WERI-Rb-1 (cell line): ENCODE measurements at regions not wholly inside any gene's neighbourhood (a gene's known extent, or its start where the extent isn't known, plus 50 kb on each side); places are given as distances from the start of the nearest gene placed in this dataset.

Experiments
- DNase-seq: peaks from one replicate; pipeline ENCODE4 v3.0.0-alpha.2; 2020
- H3K27ac ChIP-seq: fragments of 250-450 bp; sonication (Bioruptor Pico); 2 replicates; pipeline ENCODE4 v1.5.1; 2020; ENCODE audit warnings: mild to moderate bottlenecking, moderate library complexity
- H3K27me3 ChIP-seq: fragments of 250-450 bp; sonication (Bioruptor Pico); 2 replicates; pipeline ENCODE4 v1.5.1; 2021; ENCODE audit warnings: mild to moderate bottlenecking, low read depth, moderate library complexity; ENCODE audit not compliant: insufficient read depth, severe bottlenecking
- H3K36me3 ChIP-seq: fragments of 250-450 bp; sonication (Bioruptor Pico); 2 replicates; pipeline ENCODE4 v1.5.1; 2020; ENCODE audit warnings: mild to moderate bottlenecking, moderate library complexity
- H3K4me3 ChIP-seq: 2 replicates; pipeline ENCODE4 v1.5.1; 2011; ENCODE audit warnings: low read depth, mild to moderate bottlenecking, control low read depth, low read length
- H3K9me3 ChIP-seq: fragments of 250-450 bp; sonication (Bioruptor Pico); 2 replicates; pipeline ENCODE4 v1.5.1; 2021; ENCODE audit warnings: mild to moderate bottlenecking, moderate library complexity; ENCODE audit not compliant: severe bottlenecking
- TF ChIP-seq, protein P1 (sequence below): IDR thresholded peaks from 2 replicates; pipeline ENCODE4 v1.5.1; 2011; ENCODE audit warnings: low read depth, mild to moderate bottlenecking, control low read depth, inconsistent platforms, low read length

DNA sequence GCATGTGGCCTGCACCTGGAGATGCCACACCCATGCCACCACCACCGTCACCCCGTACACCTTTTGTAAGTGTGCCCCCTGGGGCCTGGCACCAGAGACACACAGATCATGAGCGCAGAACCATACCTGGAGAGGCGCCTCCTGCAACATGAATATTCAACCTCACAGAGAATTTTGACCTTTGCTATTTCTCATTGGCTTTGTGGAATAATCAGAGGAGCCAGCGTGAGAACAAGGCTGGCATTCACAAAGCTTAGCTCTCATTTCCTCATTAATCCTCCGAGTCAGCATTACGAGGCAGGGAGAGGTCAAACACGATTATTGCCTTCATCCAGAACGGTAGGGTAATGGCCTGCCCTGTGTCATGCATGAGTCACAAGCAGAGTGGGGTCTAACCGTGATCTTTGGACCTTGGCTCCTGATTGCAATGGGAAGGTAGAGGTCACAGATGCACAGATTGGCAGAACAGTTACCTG is 73.0 kb upstream of the POMGNT2 start:
- no peak for DNase-seq
- no peak overlapping the region for H3K27ac ChIP-seq
- H3K4me3 ChIP-seq, result no peak overlapping the region
- no peaks in the 10 kb centered on the region for H3K36me3 ChIP-seq
- H3K9me3 ChIP-seq, result peaks cover 2% of the 10 kb centered on the region
- H3K27me3 ChIP-seq, result no peaks in the 10 kb centered on the region
- TF ChIP-seq, protein P1, sequence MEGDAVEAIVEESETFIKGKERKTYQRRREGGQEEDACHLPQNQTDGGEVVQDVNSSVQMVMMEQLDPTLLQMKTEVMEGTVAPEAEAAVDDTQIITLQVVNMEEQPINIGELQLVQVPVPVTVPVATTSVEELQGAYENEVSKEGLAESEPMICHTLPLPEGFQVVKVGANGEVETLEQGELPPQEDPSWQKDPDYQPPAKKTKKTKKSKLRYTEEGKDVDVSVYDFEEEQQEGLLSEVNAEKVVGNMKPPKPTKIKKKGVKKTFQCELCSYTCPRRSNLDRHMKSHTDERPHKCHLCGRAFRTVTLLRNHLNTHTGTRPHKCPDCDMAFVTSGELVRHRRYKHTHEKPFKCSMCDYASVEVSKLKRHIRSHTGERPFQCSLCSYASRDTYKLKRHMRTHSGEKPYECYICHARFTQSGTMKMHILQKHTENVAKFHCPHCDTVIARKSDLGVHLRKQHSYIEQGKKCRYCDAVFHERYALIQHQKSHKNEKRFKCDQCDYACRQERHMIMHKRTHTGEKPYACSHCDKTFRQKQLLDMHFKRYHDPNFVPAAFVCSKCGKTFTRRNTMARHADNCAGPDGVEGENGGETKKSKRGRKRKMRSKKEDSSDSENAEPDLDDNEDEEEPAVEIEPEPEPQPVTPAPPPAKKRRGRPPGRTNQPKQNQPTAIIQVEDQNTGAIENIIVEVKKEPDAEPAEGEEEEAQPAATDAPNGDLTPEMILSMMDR, result no peak

DNA sequence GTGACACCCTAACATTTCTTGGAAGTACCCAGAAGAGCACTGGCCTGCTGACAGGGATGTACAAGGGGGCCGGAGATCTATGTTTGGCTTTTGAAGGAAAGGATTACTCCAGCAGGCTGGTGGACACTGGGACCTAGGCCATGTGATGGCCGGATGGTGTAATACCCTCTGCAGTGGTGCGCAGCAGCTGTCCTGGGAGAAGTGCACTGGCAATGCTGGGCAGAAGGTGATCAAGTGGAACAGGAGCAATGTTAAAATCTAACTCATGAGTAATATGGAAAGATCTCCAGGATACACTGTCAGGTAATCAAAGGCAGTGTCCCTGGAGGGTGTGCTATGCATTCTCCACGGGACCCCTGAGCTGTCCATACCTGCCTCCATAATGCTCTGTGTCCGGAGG is 71.2 kb upstream of the POMGNT2 start:
- no peaks in the 10 kb centered on the region for H3K36me3 ChIP-seq
- no peaks in the 10 kb centered on the region for H3K27me3 ChIP-seq
- no peak for DNase-seq
- TF ChIP-seq, protein P1, result no peak
- H3K4me3 ChIP-seq, result no peak overlapping the region
- H3K27ac ChIP-seq, result no peak overlapping the region
- H3K9me3 ChIP-seq, result peaks cover 4% of the 10 kb centered on the region

DNA sequence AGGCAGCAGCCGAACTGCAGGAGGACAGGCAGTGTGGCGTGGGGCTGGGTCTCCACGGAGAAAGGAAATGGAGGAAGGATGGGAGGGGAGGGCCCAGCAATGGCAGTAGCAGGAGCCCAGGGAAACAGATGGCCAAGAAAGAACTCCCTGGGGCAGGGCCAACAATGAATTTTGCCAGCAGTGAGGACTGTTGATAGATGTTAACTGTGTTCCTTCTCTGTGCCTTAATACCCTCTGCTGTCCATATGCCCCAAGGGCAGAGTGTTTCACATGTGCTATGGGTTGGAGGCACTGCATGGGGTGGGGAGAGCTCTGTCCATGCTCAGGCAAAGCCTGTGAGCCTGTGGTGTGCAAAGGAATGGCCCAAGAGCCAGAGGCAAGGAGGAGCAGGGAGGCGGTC is 70.8 kb upstream of the POMGNT2 start:
- H3K27ac ChIP-seq, result no peak overlapping the region
- no peak for DNase-seq

GRCh38 chr3:43175541-43175940 is 69.7 kb upstream of the POMGNT2 start:
- no peak for DNase-seq
- TF ChIP-seq, protein P1, result no peak
- Histone ChIP-seq H3K27ac (no peak overlapping the region), H3K9me3 (peaks cover 4% of the 10 kb centered on the region), H3K36me3 (no peaks in the 10 kb centered on the region), H3K27me3 (no peaks in the 10 kb centered on the region), H3K4me3 (no peak overlapping the region)

More for the DNA sequence above, 70.8 kb upstream of the POMGNT2 start:
- TF ChIP-seq, protein P1, result no peak
- no peak overlapping the region for H3K4me3 ChIP-seq
- H3K9me3 ChIP-seq, result peaks cover 4% of the 10 kb centered on the region
- no peaks in the 10 kb centered on the region for H3K36me3 ChIP-seq
- H3K27me3 ChIP-seq, result no peaks in the 10 kb centered on the region

DNA sequence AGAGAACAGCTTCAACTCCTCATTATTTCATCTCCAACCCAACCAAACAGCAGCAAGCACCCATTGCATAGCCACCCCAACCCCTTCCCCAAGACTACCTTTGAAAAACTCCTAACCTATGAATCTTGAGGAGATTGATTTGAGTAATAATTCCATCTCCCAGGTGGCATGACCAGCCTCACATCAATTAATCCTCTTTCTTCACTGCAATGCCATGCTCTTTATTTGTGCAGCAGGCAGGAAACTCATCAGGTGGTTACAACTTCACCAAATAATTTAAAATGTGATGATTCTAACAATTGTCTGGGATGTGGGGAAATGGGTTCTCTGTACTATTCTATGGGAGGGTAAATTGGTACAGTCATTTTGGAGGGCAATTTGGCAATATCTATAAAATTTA is 68.1 kb upstream of the POMGNT2 start:
- no peak for DNase-seq
- H3K27ac ChIP-seq, result no peak overlapping the region
- TF ChIP-seq, protein P1, result no peak

DNA sequence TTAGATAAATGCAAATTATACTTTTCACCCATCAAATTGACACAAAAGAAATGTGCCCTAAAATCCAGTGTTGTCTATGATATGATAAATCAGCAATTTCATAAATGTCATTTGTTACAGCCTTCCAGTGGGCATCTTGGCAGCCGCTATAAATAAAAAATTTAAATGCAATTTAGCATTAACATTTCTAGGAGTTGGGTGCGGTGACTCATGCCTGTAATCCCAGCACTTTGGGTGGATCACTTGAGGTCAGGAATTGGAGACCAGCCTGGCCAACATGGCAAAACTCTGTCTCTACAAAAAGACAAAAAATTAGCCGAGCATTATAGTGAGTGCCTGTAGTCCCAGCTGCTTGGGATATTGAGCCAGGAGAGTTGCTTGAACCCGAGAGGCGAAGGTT is 65.9 kb upstream of the POMGNT2 start:
- no peak for DNase-seq
- peaks cover 4% of the 10 kb centered on the region for H3K9me3 ChIP-seq
- no peaks in the 10 kb centered on the region for H3K27me3 ChIP-seq
- no peak overlapping the region for H3K4me3 ChIP-seq
- no peaks in the 10 kb centered on the region for H3K36me3 ChIP-seq
- no peak overlapping the region for H3K27ac ChIP-seq
- TF ChIP-seq, protein P1, result no peak

More for the DNA sequence above, 68.1 kb upstream of the POMGNT2 start:
- Histone ChIP-seq H3K9me3 (peaks cover 4% of the 10 kb centered on the region), H3K27me3 (no peaks in the 10 kb centered on the region), H3K36me3 (no peaks in the 10 kb centered on the region), H3K4me3 (no peak overlapping the region)
